GM10248 (cell line): ENCODE measurements at regions not wholly inside any gene's neighbourhood (a gene's known extent, or its start where the extent isn't known, plus 50 kb on each side); places are given as distances from the start of the nearest gene placed in this dataset.

Source experiments
- CTCF ChIA-PET: fragments of 300-600 bp; sonication (Branson Sonifier 250); formaldehyde crosslinking; extraction: SDS; loops from one replicate; lab custom pipeline; 2021; ENCODE audit warnings: antibody characterized with exemption; lab: Yijun Ruan, JAX
- POLR2A ChIA-PET: fragments of 350-650 bp; sonication (Branson Sonifier 250); formaldehyde crosslinking; extraction: SDS; loops from one replicate; lab custom pipeline; 2020; ENCODE audit warnings: antibody characterized with exemption; lab: Yijun Ruan, JAX
- DNase-seq: peaks from one replicate; pipeline ENCODE4 v3.0.0; 2012; ENCODE audit errors: extremely low spot score
- CTCF ChIP-seq: IDR thresholded peaks from 2 replicates; pipeline ENCODE4 v1.5.1; 2012; ENCODE audit warnings: mild to moderate bottlenecking, low read depth; ENCODE audit errors: extremely low read depth, missing control alignments, control extremely low read depth

GRCh38 chr21:43280949-43281633 lies 112.3 kb downstream of the CRYAA start:
- no peak for TF ChIP-seq CTCF
- ChIA-PET POLR2A (no interaction called here), CTCF (no interaction called here)
- DNase-seq = no peak

DNA sequence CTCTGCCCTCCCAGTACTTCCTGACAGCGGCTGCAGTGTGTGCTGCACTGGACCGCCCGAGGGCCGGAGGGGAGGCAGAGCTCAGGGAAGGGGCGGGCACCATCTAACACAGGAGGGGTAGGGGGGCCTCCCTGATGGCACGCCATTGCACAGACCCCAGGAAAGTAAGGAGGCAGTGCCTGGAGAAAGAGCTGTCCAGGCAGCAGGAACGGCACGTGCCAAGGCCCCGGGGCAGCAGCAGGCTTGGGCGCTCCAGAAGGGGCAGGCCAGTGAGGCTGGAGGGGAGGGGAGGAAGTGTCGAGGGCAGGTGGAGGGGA lies 110.7 kb downstream of the CRYAA start:
- POLR2A ChIA-PET = no interaction called here
- DNase-seq = no peak
- CTCF ChIA-PET = no interaction called here
- TF ChIP-seq CTCF = no peak

DNA sequence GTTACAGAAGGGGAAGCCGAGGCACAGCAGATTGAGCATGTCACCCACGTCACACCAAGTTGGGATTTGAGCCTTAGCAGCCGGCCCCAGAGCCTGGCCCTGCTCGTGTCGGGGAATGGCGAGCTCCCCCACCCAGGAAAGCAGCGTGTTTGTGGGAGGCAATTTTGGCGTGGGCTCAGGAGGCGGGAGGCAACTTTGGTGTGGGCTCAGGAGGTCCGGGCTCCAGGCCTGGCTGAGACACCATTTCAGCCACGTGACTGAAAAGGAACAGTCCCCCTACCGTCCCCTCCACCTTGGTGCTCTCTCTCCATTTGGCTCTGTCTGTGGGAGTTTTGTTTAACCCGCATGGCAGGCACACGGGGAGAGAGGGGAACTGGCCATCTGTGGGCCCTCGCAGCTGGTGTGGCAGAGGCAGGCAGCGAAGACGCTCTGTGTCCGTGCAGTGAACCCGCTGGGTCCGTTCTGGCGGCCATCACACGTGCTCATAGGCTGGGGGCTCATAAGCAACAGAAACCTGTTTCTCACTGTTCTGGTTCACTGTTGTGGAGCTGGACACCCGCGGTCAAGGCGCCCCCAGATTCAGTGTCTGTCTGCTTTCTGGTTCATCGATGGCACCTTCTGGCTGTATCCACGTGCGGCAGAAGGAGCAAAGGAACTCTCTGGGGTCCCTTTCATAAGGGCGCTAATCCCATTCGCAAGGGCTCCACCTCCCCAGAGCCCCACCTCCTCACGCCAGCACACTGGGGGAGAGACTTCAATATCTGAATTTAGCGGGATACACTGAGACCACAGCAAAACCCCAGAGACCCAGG lies 110.2 kb downstream of the CRYAA start:
- no peak for TF ChIP-seq CTCF
- DNase-seq = no peak
- ChIA-PET CTCF (no interaction called here), POLR2A (no interaction called here)

- ChIA-PET CTCF (interaction anchor here (2.4 kb wide), 1 partner anchor 10 kb away, joined by 9 read pairs; no protein-coding TSS in a partner anchor), POLR2A (no interaction called here)
- no peak for DNase-seq
- TF ChIP-seq CTCF = no peak
These were observed 109.6 kb downstream of the CRYAA start for GRCh38 chr21:43278359-43278758.

DNA sequence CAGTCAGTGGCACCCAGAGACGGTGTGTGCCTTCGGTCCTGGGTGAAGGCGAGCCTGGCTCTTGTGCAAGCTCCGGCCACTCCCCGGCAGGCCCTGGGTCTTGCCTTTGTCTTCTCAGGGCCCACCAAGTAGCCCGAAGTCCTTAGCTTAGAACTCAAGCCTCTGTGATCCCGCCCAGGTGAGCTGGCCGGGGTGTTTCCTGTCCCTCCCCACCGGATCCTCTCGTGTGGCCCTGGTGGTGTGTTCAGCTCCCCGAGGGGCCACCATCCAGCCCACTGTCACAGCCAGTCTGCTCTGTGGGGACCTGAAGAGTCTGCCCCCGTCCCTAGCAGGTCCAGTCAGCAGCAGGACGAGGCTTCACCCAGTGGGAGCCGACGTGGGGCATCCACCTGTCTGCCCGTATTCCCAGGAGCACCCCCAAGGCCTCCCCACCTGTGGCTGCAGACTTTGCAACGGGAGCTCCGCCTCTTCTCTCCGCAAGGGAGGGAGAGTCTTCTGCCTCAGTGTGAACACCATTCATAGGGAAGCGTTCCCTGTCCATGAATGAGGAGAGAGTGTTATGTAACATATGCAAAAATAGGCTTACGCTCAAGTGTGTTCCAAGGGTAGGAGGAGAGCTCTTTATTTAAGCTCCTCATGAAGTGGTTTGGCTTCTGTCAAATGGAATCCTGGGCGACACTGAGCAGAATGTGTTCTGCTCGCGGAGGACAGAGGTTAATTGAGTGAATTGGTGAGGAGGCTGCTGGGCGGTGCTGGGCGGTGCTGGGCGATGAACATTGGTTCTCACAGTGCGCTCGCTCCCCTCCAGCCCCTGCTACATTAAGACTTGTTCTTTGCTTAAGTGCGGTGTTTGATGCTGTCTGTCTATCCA lies 108.9 kb downstream of the CRYAA start:
- DNase-seq = no peak
- CTCF ChIA-PET = interaction anchor here (1.3 to 2.4 kb wide), 2 partner anchors 10 to 42 kb away, joined by 3 to 9 read pairs; no protein-coding TSS in a partner anchor
- TF ChIP-seq CTCF = no peak
- POLR2A ChIA-PET = no interaction called here

GRCh38 chr21:43276811-43277210 lies 108.0 kb downstream of the CRYAA start:
- POLR2A ChIA-PET = no interaction called here
- CTCF ChIA-PET = interaction anchor here (1.3 to 2.4 kb wide), 2 partner anchors 9 to 43 kb away, joined by 3 to 9 read pairs; no protein-coding TSS in a partner anchor
- TF ChIP-seq CTCF = no peak
- DNase-seq = no peak
